IPS-NIHi11 (cell line): ENCODE measurements at regions not wholly inside any gene's neighbourhood (a gene's known extent, or its start where the extent isn't known, plus 50 kb on each side); places are given as distances from the start of the nearest gene placed in this dataset.

Source experiments
- DNase-seq: peaks from one replicate; pipeline ENCODE4 v3.0.0; 2012; ENCODE audit warnings: mixed read lengths, low spot score

DNA sequence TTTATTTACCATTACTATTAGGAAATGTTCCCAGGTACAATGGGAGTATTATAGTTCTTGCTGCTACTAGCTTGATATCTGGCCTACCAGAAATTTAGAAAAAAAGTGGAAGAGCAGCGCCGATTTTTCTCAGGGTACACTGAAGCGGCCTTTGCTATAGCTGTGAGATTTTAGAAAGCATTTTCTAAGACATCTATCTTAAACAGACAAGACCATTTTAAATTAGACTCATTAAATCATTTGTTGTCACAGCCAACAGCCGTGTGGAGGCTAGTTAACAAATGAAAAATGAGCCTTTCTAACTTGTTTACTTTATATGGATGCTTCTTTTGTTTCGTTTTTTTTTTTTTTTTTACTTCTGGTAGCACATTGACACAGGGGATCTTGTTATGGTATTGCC is 183.2 kb upstream of the ZRANB2 start:
- DNase-seq = no peak

DNA sequence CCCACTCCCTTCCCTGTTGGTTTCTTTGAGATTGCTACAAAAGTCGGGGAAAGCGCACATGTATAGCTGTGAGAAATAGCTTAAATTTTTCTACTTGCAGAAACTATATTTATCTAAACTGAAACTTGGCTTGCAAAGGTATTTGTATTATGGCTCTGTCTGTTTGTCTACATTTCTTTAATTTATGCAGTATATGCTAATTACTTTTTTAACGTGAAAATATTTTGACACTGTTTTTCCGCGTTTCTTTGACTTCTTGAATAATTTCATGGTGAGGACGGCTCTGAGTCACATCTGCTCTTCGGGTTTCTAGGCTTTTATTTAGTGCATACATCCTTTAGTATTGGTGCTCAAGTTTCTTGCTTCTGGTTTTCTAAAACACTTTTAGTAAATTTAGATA is 182.1 kb upstream of the ZRANB2 start:
- no peak for DNase-seq

DNA sequence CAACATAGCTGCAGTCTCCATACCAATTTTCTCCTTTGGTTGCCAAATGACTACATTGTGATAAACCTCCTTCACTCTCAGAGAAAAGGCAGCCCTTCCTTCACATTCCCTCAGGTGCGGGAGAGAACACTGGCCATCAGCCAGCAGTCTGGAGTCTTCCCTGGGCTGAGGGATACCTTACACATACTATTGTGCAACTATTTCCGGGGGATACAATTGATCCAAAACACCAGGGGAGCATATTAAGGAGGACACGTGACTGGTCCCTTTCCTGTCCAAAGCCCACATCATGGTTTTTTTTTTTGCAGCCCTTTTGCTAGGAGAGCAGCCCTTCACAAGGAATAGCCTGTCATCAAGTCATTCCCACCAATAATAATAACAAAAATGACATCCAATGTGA is 172.1 kb upstream of the ZRANB2 start:
- no peak for DNase-seq

DNA sequence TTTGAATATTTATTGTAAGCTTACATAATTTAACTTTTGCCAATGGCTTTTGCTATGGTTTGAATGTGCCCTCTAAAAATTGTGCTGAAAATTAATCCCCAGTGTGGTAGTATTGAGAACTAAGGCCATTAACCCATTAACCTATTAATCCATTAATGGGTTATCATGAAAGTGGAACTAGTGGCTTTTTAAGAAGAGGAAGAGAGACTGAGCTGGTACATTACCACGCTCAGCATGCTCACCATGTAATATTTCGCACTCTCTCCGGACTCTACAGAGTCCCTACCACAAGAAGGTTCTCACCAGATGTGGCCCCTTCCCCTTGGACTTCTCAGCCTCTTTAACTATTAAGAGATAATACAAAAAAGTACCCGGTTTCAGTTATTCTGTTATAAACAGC is 164.4 kb upstream of the ZRANB2 start:
- no peak for DNase-seq

DNA sequence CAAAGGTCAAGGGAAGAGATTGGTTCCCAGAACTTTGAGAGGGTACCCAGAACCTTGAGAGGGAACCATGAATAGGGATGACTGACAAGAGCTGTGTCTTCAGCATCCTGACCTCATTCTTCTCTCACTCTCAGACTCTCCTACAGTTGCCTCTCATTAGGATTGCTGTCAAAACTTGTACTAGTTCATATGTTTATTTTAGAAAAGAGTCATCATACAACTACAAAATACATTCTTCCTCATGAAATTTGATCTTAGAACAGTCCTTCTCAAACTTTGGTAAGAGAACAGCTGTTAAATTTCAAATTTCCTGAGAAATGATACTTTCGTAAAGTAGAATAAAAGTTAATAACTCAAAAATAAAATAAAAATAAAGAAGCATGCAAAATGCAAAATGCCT is 161.4 kb upstream of the ZRANB2 start:
- DNase-seq = no peak

DNA sequence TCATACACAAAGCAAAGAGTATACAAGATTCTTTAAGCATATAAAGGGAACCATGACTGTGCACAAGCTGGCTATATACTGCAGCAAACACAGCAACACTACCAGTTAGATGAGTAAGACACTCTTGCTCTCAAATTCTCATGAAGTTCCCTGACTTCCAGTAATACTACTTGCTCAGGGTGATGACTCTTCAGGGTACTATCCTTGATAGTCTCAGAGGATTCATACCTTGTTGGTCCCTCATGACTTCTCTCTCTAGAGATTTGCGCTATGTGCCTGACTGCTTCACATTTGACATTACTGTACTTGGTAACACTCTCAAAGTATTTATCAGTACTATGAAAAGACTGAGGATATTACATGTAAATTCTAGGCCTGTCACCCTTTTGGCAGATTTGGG is 159.8 kb upstream of the ZRANB2 start:
- no peak for DNase-seq

DNA sequence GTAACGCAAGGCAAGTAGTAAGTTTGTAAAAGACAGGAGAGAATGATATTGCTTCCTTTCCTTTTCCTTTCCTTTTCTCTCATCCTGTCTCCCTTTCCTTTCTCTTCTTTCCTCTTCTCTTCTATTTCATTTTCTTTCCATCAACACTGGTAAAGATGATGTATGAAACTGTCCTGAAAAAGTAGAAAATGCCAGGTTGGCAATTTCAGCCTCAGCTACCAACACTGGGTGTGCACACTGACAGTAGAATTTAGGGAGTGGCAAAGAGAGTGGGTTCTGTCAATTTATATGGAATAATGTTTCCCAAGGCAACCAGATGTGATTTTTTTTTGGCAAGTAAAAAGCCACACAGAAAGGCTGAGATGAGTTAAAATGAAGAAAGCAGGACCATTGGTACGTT is 155.7 kb upstream of the ZRANB2 start:
- no peak for DNase-seq

DNA sequence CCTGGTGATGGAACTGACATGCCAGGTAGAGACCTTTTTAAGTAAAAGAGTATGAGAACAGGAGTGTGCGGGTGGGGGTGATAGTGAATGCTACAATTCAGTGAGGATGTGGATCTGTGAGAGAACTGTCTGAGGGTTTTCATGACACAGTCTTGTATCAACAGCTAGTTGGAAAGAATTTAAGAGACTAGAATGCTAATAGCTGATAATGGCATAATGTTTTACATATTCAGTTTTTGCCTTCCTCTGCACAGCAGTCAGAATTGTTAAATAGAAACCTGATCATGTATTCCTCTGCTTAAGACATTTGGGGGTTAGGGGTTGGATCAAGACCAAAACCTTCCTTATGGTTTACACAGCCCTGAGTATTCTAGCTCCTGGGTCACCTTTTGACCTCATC is 152.8 kb upstream of the ZRANB2 start:
- no peak for DNase-seq

DNA sequence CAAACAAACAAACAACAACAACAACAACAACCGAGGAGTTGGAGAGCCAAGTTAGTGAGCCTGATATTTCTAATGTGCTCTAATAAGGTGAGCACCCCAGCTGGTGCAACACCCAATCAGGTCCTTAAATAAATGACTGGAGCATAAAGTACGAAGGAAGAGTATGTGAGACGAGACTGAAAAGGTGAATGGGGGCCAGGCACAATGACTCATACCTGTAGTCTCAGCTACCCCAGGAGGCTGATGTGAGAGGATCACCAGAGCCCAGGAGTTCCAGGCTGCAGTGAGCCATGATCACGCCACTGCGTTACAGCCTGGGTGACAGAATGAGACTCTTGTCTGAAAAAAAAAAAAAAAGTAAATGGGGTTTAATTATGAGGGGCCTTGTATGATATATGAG is 152.0 kb upstream of the ZRANB2 start:
- no peak for DNase-seq

DNA sequence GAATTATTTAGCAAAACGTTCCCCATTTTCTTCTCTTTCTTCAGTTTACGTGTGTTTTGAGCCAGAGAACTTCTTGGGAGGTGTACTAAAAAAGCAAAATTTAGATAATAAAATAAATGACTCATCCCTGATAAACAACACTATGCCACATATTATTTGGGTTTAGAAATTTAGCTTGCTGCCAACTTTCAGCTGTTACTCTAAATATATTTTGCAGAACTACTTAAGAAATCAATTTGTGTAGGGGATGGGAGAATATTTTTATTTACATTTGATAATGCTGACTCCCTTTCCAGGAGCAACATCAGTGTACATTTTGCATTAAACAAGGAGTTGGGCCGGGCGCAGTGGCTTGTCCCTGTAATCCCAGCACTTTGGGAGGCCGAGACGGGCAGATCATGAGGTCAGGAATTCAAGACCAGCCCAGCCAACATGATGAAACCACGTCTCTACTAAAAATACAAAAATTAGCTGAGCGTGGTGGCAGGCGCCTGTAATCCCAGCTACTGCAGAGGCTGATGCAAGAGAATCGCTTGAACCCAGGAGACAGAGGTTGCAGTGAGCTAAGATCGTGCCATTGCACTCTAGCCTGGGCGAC is 151.4 kb upstream of the ZRANB2 start:
- no peak for DNase-seq

DNA sequence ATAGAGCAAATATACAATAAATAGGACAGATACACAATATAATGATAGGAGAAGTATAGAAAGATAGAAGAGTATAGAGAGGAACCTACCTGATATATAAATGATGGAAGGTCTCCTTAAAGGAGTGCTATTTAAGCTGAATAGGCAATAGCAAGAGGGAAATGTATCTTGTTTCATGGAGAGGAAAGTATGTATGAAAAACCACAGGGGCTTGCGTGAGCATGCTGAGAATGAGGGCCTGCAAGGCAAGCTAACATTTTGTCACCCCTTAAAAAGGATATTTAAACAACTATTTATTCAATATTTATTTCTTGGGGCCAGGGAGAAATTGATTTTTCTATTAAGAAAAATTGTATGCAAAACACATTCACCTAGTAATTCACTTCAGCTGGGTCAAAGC is 150.9 kb upstream of the ZRANB2 start:
- no peak for DNase-seq

DNA sequence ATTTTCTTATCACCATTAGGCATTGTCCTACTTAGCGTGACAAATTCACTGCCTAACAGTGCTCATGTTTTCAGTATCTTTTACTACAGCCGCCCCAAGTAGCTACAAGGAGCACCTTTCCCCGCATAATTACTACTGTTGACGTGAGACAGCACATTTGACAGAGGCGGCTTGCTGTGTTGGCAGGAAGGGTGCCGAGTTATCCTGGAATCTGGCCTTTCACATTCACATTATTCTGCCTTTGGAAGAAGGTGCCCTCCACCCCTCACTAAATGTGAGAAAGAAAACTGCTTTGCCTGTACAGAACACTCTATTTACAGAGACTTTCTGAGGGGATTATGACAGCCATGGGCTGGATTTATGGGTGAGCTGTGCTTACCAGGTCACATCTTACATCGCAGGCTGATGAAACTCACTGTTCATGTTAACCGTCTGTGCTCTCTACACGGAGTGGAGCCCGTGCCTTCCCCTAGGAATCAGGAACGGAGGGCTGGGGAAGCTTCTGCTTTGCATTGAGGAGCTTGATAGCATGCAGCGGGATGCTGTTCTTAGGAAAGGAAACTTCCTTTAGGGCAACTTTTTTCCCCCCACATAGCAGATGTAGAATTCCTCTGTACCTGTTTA is 148.0 kb upstream of the ZRANB2 start:
- peak; percentile 14 for DNase-seq

DNA sequence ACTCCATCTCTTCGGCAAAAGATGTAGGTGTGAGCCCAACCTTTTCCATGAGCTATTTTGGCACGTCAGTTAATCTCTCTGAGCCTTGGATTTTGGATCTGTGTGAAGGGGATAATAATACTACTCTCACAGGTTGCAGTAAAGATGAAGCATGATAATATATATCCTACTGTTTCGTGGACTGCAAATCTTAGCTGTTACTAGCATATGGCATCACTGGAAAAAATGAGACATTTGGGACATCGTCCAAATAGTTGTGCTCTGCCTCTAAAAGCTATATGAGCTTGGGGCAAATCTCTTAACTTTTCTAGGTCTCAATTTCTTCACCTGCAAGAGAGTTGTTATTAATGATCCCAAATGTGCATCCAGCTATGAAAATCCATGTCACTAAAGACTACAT is 147.4 kb upstream of the ZRANB2 start:
- no peak for DNase-seq

DNA sequence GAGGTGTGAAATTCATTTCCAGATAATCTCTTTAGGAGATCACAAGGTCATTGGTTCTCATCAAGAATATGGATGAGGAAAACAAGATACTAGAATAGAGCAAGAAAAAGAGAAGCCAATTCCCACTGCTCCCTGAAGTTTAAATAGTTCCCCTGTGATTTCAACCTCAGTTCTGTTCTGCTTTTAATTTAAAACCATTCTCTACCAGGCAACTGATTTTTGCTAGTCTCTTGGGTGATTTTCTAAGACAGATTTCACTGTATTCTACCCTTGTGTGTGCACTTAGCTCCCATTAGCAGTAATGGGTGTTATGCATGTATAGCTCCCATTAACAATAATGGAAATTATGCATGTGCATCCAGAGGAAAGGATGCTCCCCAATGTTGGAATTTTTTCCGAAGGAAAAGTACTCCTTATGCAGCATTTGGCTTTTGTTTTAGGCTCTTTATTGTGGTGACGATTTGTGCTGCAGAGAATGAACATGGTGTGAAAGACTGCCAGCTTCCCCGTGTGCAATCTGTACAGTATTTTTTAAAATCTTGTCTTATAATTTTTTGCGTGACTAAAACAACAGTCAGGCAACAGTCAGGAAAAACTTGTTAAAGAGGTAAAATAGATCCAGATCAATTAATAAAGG is 144.0 kb upstream of the ZRANB2 start:
- DNase-seq = no peak

DNA sequence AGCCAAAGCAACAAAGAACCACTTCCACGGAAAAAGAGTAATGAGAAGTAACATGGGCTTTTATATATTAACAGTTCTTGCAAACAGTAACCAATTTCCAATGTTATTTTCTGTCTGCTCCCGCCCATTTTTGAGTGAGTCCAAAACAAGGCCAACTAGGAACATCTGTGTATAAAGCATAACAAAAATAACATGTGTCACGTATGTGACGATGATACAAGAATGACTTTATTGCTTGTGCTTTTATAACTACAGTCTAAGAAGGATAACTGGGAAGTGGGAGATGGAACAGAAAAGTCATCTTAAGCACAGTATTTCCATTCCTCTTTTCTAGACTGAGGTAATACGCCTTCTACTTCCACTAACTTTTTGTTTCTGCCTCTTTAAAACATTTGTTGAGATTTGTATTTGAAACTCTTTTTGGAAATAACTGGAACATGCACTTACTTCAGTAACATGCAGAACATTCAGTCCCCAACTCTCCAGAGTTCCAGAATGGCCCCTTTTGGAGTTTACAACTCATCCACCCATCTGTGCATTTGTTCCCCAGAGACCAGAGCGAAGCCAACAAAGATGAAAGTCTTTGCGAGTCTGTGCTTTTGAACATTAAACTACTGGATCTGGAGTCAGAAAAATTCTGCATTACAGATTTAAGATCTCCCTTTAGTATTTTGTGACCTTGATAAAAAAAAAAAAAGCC is 143.0 kb upstream of the ZRANB2 start:
- no peak for DNase-seq

DNA sequence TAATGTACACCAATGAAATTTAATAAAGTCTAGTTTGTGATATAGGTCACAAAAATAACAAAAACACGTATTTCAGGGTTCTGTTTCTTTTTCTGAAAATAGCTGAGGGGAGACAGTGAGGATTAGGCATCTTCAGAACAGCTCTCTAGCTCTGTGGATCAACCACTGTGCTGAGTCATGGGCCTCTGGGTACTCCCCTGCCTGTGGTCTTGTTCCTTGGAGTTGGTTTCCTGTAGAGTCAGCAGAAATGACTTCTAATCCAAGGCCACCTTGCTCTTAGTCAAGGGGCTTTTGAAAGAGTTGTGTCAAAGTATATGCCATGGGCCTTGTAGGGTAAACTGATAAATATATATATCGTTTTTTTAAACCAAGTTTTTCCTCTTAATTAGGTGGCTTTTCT is 141.8 kb upstream of the ZRANB2 start:
- DNase-seq = no peak

DNA sequence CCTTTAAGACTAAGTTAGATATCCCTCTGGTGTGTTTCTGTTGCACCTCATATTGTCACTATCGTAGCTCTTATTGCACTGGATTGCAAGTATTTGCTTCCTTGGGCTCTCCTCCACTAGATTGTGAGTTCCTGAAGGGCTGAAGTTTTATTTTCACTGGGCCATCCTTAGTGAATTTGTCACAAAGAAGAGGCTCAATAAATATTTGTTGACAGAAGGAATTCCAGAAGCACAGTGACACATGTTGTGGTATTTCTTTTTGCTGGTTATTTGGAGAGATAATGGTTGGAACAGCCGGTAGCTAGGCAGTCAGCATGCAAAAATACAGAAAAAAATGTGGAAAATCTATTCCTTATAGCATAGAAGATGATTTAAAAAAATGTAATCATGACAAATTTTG is 129.9 kb upstream of the ZRANB2 start:
- no peak for DNase-seq

DNA sequence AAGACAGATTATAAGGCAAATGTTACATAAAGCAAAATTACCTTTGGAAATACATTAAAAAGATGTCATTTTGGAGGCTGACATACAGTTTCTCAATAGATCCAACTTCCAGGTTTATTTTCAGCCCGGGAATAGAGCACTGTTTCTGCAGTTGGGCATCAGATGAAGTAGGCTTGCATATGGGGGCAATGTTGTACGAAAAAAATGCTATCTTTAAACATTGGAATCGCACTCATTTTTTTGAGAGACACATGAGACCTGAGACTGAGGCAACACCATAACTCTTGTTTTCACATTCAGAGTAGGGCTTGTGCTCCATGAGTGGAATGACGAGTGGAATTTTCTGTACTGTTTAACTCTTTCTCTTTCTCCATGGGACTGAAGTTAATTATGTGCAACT is 122.4 kb upstream of the ZRANB2 start:
- DNase-seq = no peak

DNA sequence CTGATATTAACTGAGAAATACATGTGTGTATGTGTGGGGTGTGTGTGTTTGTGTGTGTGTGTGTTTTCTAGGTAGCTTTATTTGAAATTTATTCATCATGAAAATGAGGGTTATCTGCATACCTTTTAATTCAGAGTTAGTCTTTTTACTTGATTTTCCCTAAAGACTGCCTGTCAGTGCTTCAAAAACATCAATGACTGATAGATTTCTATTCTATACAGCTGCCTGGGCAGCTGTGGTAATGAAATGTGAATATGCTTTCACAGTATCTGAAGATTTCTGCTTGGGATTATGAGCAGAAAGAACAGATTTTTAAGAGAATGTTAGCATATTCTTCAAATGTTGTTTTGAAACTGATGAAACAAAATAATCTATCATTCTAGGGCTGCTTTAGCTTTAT is 119.7 kb upstream of the ZRANB2 start:
- DNase-seq = no peak

DNA sequence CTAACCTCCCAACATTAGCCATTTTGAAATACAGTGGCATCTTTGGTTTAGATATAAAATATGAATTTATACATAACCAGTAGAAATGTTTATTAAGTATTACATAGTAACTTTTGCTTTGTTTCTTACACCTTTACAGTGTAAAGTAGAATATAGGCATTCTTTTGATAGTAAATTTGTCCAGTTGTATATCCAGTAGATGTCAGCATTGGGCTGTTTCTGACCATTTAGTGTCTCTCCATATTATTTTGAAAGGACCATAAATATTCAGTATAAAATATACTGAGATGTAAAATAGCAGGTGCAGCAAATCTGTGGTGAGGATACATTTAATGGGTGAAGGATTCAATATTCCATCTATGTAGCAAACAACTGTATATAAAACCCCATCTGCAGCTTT is 115.8 kb upstream of the ZRANB2 start:
- peak; percentile 8 for DNase-seq

DNA sequence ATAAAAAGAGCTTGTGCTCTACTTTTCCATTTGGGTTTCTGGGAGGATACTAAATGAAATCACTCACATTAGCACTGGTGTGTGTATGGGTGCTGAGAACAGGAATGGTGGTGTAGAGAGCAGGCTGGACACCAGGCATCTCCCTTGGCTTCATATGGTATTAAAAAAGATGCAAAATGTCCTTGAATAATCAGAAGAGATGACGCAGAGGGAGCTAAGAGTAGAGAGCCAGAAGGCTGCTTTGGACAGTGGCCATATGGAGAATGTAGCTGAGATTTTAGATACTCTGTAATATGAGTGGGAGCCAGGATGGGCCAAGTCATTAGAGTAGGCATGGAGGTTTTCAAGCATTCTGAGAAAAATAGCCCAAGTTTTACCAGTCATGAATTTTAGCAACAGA is 112.3 kb upstream of the ZRANB2 start:
- DNase-seq = no peak

DNA sequence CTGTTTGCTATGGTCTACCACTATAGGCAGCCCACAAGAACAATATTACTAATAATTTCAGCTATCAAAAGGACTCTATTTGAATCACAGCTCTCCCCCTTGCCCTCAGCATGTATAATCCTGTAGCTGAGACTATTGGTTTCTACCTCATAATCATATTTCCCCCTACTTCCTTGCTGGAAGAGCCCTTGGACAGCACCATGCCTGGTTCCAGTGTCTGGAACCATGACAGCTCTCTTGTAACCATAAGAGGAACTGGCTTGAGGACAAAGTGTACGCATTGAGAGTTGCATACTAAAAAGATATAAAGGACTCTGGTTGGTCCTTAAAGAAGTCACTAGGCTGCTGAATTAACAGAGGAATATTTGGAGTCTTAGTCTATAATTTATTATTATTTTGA is 110.7 kb upstream of the ZRANB2 start:
- no peak for DNase-seq

DNA sequence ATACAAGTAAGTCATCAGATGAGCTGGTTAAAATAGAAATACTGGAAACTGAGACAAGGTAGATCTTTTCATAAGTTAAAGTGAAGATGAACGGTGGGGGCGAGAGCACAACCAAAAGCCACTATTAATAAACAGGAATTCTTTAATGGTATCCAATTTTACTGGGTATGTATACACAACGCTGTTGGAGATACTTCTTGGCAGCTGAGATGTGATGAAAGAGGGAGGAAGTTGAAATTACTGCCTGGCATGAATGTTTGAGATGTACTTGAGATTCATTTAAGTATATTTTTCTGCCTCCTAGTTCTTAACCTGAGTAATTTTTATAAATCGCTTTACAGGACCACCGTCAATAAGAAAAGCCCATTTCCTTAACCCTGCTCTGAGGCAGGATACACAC is 110.0 kb upstream of the ZRANB2 start:
- no peak for DNase-seq
